ENCODE measurements at regions not wholly inside any gene's neighbourhood (a gene's known extent, or its start where the extent isn't known, plus 50 kb on each side); places are given as distances from the start of the nearest gene placed in this dataset.

DNA sequence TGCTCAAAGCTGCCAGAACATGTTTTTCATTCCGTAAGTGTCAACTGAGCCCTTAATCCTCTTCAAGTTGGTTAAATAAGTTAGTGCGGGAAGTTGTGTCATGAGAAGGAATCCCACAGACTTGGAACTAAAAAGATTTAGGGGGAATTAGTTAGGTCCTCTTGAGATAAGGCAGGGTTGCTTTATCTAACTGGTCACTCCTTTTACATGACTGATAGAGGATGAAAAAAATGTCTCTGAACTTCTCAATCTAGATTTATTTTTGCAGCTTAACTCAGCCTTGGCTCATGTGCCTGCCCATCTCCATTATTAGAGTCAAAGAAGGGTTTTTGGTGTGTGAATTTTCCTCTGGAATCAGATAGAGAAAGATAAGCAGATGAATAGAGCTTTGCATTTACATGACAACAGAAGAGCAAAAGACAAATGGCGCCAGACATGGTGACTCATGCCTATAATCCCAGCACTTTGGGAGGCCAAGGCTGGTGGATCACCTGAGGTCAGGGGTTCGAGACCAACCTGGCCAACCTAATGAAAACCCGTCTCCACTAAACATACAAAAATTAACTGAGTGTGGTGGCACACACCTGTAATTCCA lies 882.9 kb downstream of the RPA4 start:
- no peak for DNase-seq (ENCODE audit: extremely low spot score)
- intact Hi-C loops (cut with DNase I): no loop called here
- 74% methylated on average over 5 of the region's 5 CpGs for WGBS

DNA sequence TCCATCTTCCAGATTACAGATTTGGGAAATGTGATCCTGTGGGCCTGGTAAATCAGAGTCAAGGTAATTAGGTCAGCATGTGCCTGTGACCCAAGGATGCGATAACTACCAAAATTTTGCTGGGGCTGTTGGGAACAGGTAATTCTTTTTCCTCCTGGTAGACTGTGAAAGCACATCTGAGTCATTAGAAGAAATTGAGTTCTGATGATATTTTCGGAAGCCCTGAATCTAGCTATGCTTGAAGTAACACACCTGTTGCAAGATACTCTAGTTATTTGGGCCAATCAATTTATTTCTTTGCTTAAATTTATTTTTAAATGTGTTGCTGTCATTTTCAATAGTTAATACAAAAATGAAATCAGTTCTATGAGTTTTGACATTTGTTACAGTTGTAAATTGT lies 903.6 kb downstream of the RPA4 start:
- Histone ChIP-seq H3K9me3 (no peaks in the 10 kb centered on the region), H3K36me3 (no peaks in the 10 kb centered on the region), H3K4me3 (no peak overlapping the region), H3K27me3 (no peaks in the 10 kb centered on the region), H3K27ac (replicated peaks in 1 of 4) (no peak overlapping the region), H3K4me1 (no peaks in the 10 kb centered on the region)
- intact Hi-C loops (cut with DNase I): no loop called here
- 95% methylated on average over 2 of the region's 2 CpGs for WGBS
- TF ChIP-seq POLR2AphosphoS5 (IDR thresholded peaks at IDR 0.05): no peak
- no peak for TF ChIP-seq POLR2A (IDR thresholded peaks at IDR 0.05; ENCODE audit: low read depth)
- TF ChIP-seq, protein P1, sequence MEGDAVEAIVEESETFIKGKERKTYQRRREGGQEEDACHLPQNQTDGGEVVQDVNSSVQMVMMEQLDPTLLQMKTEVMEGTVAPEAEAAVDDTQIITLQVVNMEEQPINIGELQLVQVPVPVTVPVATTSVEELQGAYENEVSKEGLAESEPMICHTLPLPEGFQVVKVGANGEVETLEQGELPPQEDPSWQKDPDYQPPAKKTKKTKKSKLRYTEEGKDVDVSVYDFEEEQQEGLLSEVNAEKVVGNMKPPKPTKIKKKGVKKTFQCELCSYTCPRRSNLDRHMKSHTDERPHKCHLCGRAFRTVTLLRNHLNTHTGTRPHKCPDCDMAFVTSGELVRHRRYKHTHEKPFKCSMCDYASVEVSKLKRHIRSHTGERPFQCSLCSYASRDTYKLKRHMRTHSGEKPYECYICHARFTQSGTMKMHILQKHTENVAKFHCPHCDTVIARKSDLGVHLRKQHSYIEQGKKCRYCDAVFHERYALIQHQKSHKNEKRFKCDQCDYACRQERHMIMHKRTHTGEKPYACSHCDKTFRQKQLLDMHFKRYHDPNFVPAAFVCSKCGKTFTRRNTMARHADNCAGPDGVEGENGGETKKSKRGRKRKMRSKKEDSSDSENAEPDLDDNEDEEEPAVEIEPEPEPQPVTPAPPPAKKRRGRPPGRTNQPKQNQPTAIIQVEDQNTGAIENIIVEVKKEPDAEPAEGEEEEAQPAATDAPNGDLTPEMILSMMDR (IDR thresholded peaks at IDR 0.05): no peak
- TF ChIP-seq EP300 (IDR thresholded peaks at IDR 0.05): no peak
- DNase-seq (ENCODE audit: extremely low spot score): no peak

More for the DNA sequence above, 882.9 kb downstream of the RPA4 start:
- TF ChIP-seq POLR2A (IDR thresholded peaks at IDR 0.05; ENCODE audit: low read depth): no peak
- TF ChIP-seq EP300 (IDR thresholded peaks at IDR 0.05): no peak
- TF ChIP-seq, protein P1 (IDR thresholded peaks at IDR 0.05): no peak
- TF ChIP-seq POLR2AphosphoS5 (IDR thresholded peaks at IDR 0.05): no peak
- Histone ChIP-seq H3K27me3 (no peaks in the 10 kb centered on the region), H3K27ac (replicated peaks in 1 of 4) (no peak overlapping the region), H3K4me1 (no peaks in the 10 kb centered on the region), H3K4me3 (no peak overlapping the region), H3K9me3 (no peaks in the 10 kb centered on the region), H3K36me3 (no peaks in the 10 kb centered on the region)

DNA sequence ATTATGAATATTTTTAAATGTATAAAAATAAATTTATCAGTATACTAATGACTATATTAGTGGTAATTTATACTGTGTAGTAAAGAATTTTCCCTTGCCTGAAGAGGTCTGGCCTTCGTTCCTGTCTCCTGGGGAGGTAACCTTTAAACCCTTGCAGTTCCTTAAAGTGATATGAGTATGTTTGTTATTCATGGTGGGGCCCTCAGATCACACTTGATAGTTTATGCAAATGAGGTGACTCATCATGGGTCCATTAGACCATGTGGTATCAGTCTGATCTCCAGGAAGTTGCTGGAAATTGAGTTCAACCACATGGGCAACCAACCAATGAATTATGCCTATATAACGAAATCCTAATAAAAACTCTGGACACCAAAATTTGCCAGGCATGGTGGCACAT lies 904.1 kb downstream of the RPA4 start:
- no peak for DNase-seq (ENCODE audit: extremely low spot score)
- no peaks in the 10 kb centered on the region for H3K9me3 ChIP-seq
- H3K4me1 ChIP-seq: no peaks in the 10 kb centered on the region
- intact Hi-C loops (cut with DNase I): no loop called here
- no peaks in the 10 kb centered on the region for H3K36me3 ChIP-seq
- TF ChIP-seq, protein P1 (IDR thresholded peaks at IDR 0.05): no peak
- TF ChIP-seq POLR2A (IDR thresholded peaks at IDR 0.05; ENCODE audit: low read depth): no peak
- TF ChIP-seq POLR2AphosphoS5 (IDR thresholded peaks at IDR 0.05): no peak
- TF ChIP-seq EP300 (IDR thresholded peaks at IDR 0.05): no peak
- 81% methylated on average over 2 of the region's 2 CpGs for WGBS
- no peaks in the 10 kb centered on the region for H3K27me3 ChIP-seq
- H3K27ac ChIP-seq (replicated peaks in 1 of 4): no peak overlapping the region
- no peak overlapping the region for H3K4me3 ChIP-seq

DNA sequence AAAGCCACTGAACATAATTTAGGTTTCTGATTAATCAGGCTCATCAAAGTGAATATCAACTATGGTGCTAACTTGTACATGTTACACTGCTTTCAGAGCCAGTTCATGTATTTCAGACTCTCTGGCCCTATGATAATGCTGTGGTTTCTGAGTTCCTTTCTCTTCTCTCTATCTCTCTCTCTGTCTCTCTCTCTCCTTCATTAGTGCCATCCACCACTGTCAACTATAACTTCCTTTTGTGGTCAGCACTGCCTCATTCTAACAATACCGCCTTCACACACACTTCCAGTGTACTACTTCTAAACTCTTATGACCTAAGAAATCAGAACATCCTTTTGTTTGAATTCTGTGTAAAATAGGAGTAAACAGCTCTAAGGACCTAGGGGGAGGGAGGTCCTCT lies 907.1 kb downstream of the RPA4 start:
- DNase-seq (ENCODE audit: extremely low spot score): no peak
- Histone ChIP-seq H3K27ac (replicated peaks in 1 of 4) (no peak overlapping the region), H3K27me3 (no peaks in the 10 kb centered on the region), H3K36me3 (no peaks in the 10 kb centered on the region), H3K4me3 (no peak overlapping the region), H3K4me1 (no peaks in the 10 kb centered on the region), H3K9me3 (no peaks in the 10 kb centered on the region)
- 83% methylated on average over 1 of the region's 1 CpG for WGBS
- TF ChIP-seq EP300 (IDR thresholded peaks at IDR 0.05) (no peak), POLR2AphosphoS5 (IDR thresholded peaks at IDR 0.05) (no peak), POLR2A (IDR thresholded peaks at IDR 0.05; ENCODE audit: low read depth) (no peak)
- TF ChIP-seq, protein P1 (IDR thresholded peaks at IDR 0.05): no peak
- intact Hi-C loops (cut with DNase I): no loop called here

DNA sequence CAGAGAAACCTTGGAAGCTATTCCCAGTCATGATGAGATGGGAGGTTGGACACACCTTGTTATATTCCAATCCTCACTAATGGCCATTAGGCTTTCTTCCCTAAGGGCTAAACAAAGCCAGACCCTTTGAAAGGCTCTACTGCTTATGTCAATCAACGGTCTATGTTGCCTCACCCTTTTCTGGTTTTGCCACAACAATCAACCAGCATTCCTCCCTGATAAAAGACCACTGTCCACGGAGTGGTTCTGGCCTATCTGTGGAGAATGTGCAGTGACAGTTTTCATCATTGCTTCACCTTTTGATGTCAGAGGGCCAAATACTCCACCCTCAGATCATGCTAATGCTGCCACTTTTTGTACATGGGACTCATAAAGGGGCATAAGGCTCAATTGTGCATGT lies 913.4 kb downstream of the RPA4 start:
- H3K27me3 ChIP-seq: no peaks in the 10 kb centered on the region
- H3K9me3 ChIP-seq: no peaks in the 10 kb centered on the region
- H3K4me1 ChIP-seq: no peaks in the 10 kb centered on the region
- no peak for TF ChIP-seq POLR2A (IDR thresholded peaks at IDR 0.05; ENCODE audit: low read depth)
- TF ChIP-seq EP300 (IDR thresholded peaks at IDR 0.05): no peak
- TF ChIP-seq, protein P1 (IDR thresholded peaks at IDR 0.05): no peak
- TF ChIP-seq POLR2AphosphoS5 (IDR thresholded peaks at IDR 0.05): no peak
- no peak overlapping the region for H3K27ac ChIP-seq (replicated peaks in 1 of 4)
- intact Hi-C loops (cut with DNase I): no loop called here
- WGBS: 87% methylated on average over 2 of the region's 2 CpGs
- H3K36me3 ChIP-seq: no peaks in the 10 kb centered on the region
- no peak overlapping the region for H3K4me3 ChIP-seq
- no peak for DNase-seq (ENCODE audit: extremely low spot score)

Data from esophagus muscularis mucosa (tissue), 4 donors.